Small intestine (tissue), 7 donors: ENCODE measurements at regions not wholly inside any gene's neighbourhood (a gene's known extent, or its start where the extent isn't known, plus 50 kb on each side); places are given as distances from the start of the nearest gene placed in this dataset.
A peak's percentile ranks its signal among the peaks of the same experiment; 100 is the strongest.

Source experiments
- DNase-seq, 2 donors: peaks; one replicate each; pipeline versions ENCODE4 v3.0.0 to v3.0.0-alpha.2; 2013
- FAIRE-seq: peaks from 2 replicates; lab custom pipeline; 2012; peaks lifted over from hg19 to GRCh38; lab: Jason Lieb, UNC
- H3K27ac ChIP-seq, 3 donors: one replicate each; pipeline ENCODE4 v1.5.1; 2013; ENCODE audit warnings: low read length in 2 of 3, mild to moderate bottlenecking in 2 of 3, control low read depth in 1 of 3, inconsistent platforms in 1 of 3, low read depth in 1 of 3, moderate library complexity in 1 of 3
- H3K27me3 ChIP-seq, 3 donors: one replicate each; pipeline ENCODE4 v1.6.1; 2013; ENCODE audit warnings: low read length in 3 of 3, inconsistent platforms in 1 of 3; ENCODE audit not compliant: control insufficient read depth in 3 of 3, insufficient read depth in 3 of 3
- H3K36me3 ChIP-seq, 3 donors: one replicate each; pipeline ENCODE4 v1.6.1; 2013; ENCODE audit warnings: low read length in 3 of 3, inconsistent platforms in 1 of 3, low read depth in 1 of 3, mild to moderate bottlenecking in 1 of 3, moderate library complexity in 1 of 3; ENCODE audit not compliant: control insufficient read depth in 3 of 3, insufficient read depth in 2 of 3
- H3K4me1 ChIP-seq, 3 donors: one replicate each; pipeline ENCODE4 v1.6.1; 2013; ENCODE audit warnings: low read length in 2 of 3, inconsistent platforms in 1 of 3, low read depth in 1 of 3, mild to moderate bottlenecking in 1 of 3, moderate library complexity in 1 of 3; ENCODE audit not compliant: control insufficient read depth in 3 of 3, insufficient read depth in 2 of 3
- H3K4me3 ChIP-seq, 3 donors: one replicate each; pipeline ENCODE4 v1.5.1; 2013; ENCODE audit warnings: low read length in 3 of 3, control low read depth in 1 of 3, inconsistent platforms in 1 of 3, low read depth in 1 of 3, mild to moderate bottlenecking in 1 of 3, moderate library complexity in 1 of 3
- H3K9me3 ChIP-seq, 2 donors: one replicate each; pipeline ENCODE4 v1.6.1; 2013; ENCODE audit warnings: low read depth in 1 of 2, low read length in 1 of 2; ENCODE audit not compliant: control insufficient read depth in 2 of 2, insufficient read depth in 1 of 2
- WGBS, 3 donors: extraction: QIAGEN DNeasy Blood & Tissue Kit; methylation state at CpG; one replicate each; pipeline ENCODE4 v1.1.7; 2013; 5-methylcytosine and 5-hydroxymethylcytosine counted together
- donor health status: healthy with polysubstance abuse.
- donor health status: control.
- donor health status: control.
- donor health status: Bipolar disorder and iron deficiency.
- donor health status: healthy.

DNA sequence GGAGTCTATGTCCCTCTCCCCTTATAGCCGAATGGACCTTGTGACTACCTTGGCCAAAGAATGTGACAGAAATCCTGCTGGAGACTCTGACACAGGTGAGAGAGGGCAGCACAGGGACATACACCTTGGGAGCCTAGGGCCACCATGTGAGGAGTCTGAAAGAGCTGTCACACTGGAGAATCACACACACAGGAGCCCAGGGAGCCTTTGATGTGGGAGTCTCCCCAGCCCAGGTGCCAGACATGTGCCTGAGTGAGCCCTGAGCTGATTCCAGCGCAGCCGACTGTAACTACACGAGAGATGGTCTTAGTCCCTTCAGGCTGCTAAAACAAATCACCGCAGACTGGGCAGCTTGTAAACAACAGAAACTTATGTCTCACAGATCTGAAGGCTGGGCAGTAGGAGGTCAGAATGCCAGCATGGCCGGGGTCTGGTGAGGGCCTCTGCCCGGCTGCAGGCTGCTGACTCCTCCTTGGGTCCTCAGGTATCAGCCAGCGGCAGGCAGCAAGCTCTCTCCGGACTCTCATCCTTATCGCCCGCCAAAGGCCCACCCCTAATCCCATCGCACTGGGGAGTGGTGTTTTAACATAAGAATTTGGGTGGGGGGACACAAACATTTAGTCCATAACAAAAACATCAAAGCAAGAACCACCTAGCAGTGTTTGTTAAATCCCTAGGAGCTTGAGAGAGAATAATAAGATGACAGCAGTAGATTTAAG, 63.8 kb upstream of the GPR45 start:
- no peak overlapping the region for H3K4me3 ChIP-seq
- FAIRE-seq (no peak), DNase-seq (no peak)
- H3K9me3 ChIP-seq: no peaks in the 10 kb centered on the region
- peaks cover 0 to 24% (median 1%) of the 10 kb centered on the region in 3 donors for H3K27me3 ChIP-seq
- H3K27ac ChIP-seq: no peak overlapping the region
- H3K36me3 ChIP-seq: no peaks in the 10 kb centered on the region
- no peaks in the 10 kb centered on the region for H3K4me1 ChIP-seq
- WGBS, 3 donors: 38 to 51% (median 40%) methylated on average over 12 of the region's 12 CpGs

DNA sequence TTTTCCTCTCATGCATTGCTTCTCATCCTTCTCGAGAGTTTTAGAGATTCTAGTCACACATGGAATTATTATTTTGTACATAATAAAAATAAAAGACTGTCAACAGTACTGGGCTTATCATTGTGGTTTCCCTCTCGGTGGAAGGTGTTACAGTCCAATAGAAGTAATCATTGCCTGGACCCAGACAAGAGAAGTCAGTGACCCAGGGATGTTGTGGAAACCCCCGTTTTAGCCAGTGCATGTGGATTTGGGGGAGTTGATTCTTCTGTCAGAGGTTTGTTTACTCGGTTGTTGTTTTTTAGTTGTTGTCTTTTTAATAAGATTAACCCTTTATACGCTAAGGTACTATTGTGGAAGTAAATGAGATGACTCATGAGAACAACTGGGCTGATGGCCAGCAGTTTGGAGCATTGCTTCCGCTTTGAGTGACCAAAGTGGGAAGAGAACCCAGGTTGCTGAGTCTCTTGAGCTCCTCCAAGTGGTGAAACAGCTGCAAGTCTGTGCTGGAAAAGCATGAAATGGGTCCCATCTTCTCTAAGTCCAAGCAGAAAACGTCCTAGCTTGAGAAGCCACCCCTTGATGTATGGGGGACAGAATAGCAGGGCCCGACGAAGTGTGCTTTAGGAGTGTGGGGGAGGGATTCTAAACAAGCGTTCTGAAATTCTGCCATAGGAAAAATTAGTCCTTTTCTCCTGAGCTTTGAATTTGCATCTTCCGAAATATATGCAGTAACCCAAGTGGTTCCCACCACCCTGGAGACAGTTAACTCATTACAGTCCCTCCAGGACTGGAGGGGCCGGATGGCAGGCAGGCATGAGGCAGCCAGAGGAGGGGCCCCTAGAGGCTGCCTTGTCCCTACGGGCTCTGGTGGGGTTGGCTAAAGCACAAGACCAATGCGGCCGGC, 61.8 kb upstream of the GPR45 start:
- Histone ChIP-seq H3K36me3 (no peaks in the 10 kb centered on the region), H3K4me3 (no peak overlapping the region), H3K27ac (no peak overlapping the region), H3K9me3 (no peaks in the 10 kb centered on the region), H3K27me3 (peaks cover 0 to 24% (median 1%) of the 10 kb centered on the region in 3 donors), H3K4me1 (no peaks in the 10 kb centered on the region)
- DNase-seq: peak; percentile 9 to 44
- WGBS, 3 donors: 57 to 66% (median 64%) methylated on average over 15 of the region's 15 CpGs
- FAIRE-seq: no peak

GRCh38 chr2:105180491-105180972, 61.0 kb upstream of the GPR45 start:
- H3K4me1 ChIP-seq: no peaks in the 10 kb centered on the region
- no peaks in the 10 kb centered on the region for H3K9me3 ChIP-seq
- FAIRE-seq: no peak
- H3K36me3 ChIP-seq: no peaks in the 10 kb centered on the region
- WGBS, 3 donors: 72 to 77% (median 72%) methylated on average over 11 of the region's 11 CpGs
- H3K4me3 ChIP-seq: no peak overlapping the region
- DNase-seq: no peak
- no peak overlapping the region for H3K27ac ChIP-seq
- H3K27me3 ChIP-seq: peaks cover 0 to 21% (median 1%) of the 10 kb centered on the region in 3 donors

DNA sequence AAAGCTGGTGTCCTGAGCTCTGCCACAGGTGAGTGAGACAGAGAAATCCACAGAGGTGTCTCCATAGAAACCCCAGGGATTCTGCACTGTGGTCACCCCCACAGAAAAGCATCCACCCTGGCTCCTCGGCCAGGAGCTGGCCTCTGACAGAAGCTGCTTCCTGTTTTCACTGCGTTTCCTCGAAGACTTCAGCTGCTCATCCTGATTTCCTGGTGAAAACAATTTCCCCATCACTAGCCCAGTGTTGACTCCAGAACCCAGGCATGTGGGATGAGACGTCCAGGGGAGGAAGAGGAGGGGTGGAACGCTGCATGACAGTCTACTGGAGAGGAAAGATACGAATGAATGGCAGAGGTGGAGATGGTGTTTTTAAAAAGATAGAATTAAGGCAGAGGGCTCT, 60.3 kb upstream of the GPR45 start:
- FAIRE-seq: no peak
- no peak overlapping the region for H3K27ac ChIP-seq
- 34 to 61% (median 51%) methylated on average over 6 of the region's 6 CpGs for WGBS, 3 donors
- no peaks in the 10 kb centered on the region for H3K4me1 ChIP-seq
- H3K4me3 ChIP-seq: no peak overlapping the region
- no peaks in the 10 kb centered on the region for H3K9me3 ChIP-seq
- H3K27me3 ChIP-seq: peaks cover 0 to 15% (median 1%) of the 10 kb centered on the region in 3 donors
- DNase-seq: no peak
- H3K36me3 ChIP-seq: no peaks in the 10 kb centered on the region

GRCh38 chr2:105183555-105184323, 57.8 kb upstream of the GPR45 start:
- Histone ChIP-seq H3K27ac (no peak overlapping the region), H3K4me1 (no peaks in the 10 kb centered on the region), H3K9me3 (no peaks in the 10 kb centered on the region), H3K36me3 (no peaks in the 10 kb centered on the region), H3K4me3 (no peak overlapping the region), H3K27me3 (peaks cover 0 to 2% (median 0%) of the 10 kb centered on the region in 3 donors)
- FAIRE-seq: no peak
- no peak for DNase-seq
- 72 to 82% (median 78%) methylated on average over 10 of the region's 10 CpGs for WGBS, 3 donors

GRCh38 chr2:105184420-105184819, 57.1 kb upstream of the GPR45 start:
- no peak for FAIRE-seq
- Histone ChIP-seq H3K27me3 (no peaks in the 10 kb centered on the region), H3K4me3 (no peak overlapping the region), H3K9me3 (no peaks in the 10 kb centered on the region), H3K36me3 (no peaks in the 10 kb centered on the region), H3K4me1 (no peaks in the 10 kb centered on the region), H3K27ac (no peak overlapping the region)
- peak in 1 of 2 donors; percentile 20 for DNase-seq
- 17 to 63% (median 43%) methylated on average over 8 of the region's 8 CpGs for WGBS, 3 donors

GRCh38 chr2:105186967-105187498, 54.5 kb upstream of the GPR45 start:
- FAIRE-seq (no peak), DNase-seq (no peak)
- Histone ChIP-seq H3K27ac (no peak overlapping the region), H3K4me1 (no peaks in the 10 kb centered on the region), H3K9me3 (peaks cover 0 to 6% of the 10 kb centered on the region in 2 donors), H3K27me3 (peaks cover 0 to 1% (median 0%) of the 10 kb centered on the region in 3 donors), H3K36me3 (no peaks in the 10 kb centered on the region), H3K4me3 (no peak overlapping the region)
- 71 to 79% (median 79%) methylated on average over 6 of the region's 6 CpGs for WGBS, 3 donors

DNA sequence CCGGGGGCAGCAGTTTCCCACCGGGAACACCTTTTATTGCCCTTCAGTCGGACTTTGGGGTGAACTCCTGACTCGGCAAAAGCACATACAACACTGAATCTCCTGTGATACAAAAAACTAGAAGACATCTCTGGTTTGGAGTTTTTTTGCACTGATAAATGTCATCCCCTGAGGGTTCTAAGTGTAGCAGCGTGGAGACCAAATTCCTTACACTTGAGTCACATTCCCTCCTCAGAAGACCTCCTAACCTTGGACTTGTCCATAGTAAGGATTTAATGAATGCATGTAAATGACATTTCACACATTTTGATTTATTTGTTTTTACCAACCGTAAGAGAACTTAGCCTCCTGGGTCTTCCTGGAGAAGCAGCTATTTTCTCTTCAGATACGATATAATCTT, 54.0 kb upstream of the GPR45 start:
- Histone ChIP-seq H3K27me3 (peaks cover 0 to 1% (median 0%) of the 10 kb centered on the region in 3 donors), H3K36me3 (no peaks in the 10 kb centered on the region), H3K4me1 (no peaks in the 10 kb centered on the region), H3K27ac (no peak overlapping the region), H3K4me3 (no peak overlapping the region), H3K9me3 (peaks cover 0 to 6% of the 10 kb centered on the region in 2 donors)
- DNase-seq: no peak
- FAIRE-seq: no peak
- 66 to 73% (median 68%) methylated on average over 7 of the region's 7 CpGs for WGBS, 3 donors
